GM18517 (cell line): ENCODE measurements at regions not wholly inside any gene's neighbourhood (a gene's known extent, or its start where the extent isn't known, plus 50 kb on each side); places are given as distances from the start of the nearest gene placed in this dataset.
"Not testable (repeated sequence)": the region's sequence is repeated elsewhere in the genome, so short reads cannot be mapped to it uniquely, and the experiment has no call there.

Experiments used
- ATAC-seq: cut with Tn5 transposase; IDR thresholded peaks from one replicate; pipeline ENCODE4 v1.9.1; 2021; ENCODE audit warnings: mild to moderate bottlenecking, moderate library complexity; ENCODE audit not compliant: unreplicated experiment

DNA sequence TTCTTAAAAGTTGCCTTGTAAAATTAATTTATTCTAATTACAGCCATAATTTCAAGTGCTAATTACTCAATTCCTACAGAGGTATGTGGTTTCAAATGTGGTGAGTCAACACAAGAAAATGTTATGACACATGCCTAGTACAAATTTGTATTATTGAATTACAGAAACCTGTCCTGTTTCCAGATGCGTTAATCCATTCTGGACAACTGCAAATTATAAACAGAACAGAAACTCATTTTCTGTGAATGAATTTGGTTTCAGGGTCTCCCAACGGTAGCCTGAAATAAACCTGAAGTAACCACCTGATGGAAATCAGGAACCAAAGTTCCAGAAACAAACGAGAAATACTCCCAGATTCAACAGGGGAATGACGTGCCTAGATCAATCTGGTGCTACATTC, 328.6 kb upstream of the F9 start:
- ATAC-seq: no peak

DNA sequence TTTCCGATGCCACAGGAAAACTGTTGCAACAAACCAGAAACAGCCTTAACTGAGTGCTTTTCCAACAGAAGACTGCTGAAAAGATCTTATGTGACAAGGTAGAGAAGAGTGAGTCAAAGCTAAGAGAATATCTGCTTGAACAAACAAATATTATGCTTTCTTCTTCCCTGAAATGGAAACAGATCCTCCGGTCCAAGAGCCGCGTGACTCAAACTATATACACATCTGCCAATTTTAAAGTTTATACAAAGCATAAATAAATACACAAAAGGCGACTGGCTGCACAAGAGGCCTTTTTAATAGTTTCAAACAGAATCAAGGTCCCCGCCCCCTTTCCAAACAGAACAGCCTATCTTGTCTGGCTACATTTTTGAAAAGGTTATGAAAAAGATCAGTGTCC, 329.7 kb upstream of the F9 start:
- ATAC-seq: no peak

DNA sequence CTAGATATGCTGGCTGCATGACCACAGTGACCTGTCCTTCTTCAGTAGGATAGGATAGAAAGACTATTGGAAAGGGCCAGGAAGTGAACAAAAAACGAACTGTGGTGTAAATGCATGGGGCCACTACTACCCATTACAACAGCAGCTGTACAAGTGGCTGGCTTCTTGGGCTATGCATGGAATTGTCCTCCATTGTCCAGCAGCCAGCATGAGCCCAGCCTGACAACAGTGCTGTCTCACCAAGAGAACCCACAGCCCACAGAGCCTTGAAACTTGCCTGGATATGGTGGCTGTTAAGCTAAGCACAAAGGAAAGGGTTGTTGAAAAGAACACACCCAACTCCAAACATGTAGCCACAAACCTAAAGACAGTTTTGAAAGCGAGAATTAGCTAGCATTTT, 330.2 kb upstream of the F9 start:
- ATAC-seq: no peak

DNA sequence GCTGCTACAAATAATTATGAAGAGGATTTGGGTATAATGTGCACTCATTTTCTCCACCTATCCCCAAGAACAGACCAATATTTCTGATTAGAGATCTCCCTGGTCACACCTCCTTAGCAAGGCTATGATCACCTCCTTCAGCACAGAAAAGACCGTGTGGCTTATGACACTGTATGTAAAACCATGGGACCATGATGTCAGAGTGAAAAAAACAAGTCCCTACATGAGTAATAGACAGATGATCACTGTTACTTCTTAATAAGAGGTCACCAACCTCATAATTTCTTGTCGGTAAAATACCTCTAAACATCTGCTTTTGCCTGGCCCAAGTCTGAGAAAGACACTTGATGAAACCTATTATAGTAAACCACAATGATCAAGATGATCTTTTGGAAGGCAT, 330.6 kb upstream of the F9 start:
- ATAC-seq: no peak

DNA sequence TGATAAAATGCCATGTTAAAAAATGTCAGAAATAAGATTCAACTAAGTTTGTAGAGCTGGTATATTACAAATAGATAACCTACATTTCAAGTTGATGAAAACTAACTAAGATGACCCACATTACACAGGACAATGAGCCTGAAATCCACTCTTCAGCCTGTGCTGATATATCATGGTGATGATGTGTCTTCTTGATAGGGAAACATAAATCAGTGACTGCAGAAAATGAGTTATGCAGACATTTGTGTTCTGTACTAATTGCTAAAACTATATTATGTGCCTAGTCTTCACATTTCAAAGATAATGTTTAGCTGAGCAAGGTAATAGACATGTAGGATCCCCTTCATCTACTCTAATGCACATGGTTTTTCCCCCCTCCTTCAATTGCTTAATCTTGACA, 331.6 kb upstream of the F9 start:
- ATAC-seq: no peak

GRCh38 chrX:139196890-139197289, 333.6 kb upstream of the F9 start:
- no peak for ATAC-seq

GRCh38 chrX:139194571-139195280, 335.8 kb upstream of the F9 start:
- ATAC-seq: no peak

- ATAC-seq: no peak
Measured at GRCh38 chrX:139192386-139192961, 338.1 kb upstream of the F9 start.

DNA sequence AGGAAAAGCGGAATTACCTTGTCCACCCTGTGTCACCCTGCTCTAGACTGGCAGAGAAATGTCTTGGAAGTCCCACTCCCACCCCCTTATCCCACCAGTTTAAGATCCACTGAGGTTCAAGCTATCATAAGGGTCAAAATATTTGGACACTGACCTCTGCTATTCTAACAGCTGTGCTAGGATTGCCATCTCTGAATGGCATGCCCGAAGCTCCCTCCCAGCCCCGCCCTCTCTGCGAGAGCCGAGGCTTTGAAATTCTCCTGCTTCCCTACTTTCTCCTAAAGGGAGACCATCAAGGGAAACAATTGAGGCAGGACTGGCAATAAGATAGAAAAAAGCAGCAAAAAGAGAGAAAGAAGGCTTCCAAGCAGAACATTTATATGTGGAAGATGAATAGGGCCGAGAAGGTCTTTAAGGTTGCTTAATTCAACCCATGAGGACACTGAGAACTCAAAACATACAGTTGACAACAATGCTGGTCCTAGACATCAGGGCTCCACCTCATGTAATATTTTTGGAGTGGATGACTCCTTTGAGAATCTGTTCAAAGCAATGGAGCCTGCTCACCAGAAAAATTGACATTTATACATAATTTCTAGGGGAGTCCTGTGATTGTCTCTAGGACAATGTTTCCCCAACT, 338.7 kb upstream of the F9 start:
- no peak for ATAC-seq

DNA sequence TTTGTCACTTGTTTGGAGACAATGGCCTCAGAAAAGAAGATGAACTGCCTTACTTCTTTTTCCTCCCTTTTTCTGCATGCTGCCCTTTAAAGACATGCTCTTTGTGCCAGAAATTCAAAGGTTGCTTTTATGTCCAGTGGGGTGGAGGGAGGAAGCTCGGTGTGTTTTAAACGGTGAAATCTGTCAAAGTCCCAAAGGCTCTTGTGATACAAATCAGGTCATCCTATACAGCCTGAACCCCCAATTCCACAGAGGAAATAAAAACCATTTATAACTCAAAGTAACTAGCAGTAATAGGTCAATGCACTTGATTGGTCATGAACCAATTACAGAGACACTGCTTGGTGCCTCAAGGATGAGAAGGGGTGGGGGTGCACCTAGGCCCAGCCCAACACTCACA, 339.3 kb upstream of the F9 start:
- ATAC-seq: no peak

DNA sequence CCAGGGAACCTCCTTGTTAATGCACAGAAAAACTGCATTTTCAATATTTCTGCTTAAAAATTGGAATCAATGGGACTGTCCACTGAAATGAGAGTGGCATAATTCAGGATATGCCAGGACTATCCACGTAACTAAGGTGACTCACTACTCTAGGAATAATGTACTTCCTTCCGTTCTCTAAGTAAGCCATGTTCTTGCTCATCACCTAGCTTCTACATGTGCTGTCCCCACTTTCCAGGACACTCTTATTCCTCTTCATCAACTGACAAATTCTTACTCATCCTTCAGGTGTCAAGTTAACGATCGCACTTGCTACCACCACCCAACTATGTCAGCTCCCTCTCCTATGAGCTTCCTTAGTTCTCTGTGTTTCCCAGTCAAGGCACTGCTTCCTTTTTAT, 342.8 kb upstream of the F9 start:
- ATAC-seq: no peak

DNA sequence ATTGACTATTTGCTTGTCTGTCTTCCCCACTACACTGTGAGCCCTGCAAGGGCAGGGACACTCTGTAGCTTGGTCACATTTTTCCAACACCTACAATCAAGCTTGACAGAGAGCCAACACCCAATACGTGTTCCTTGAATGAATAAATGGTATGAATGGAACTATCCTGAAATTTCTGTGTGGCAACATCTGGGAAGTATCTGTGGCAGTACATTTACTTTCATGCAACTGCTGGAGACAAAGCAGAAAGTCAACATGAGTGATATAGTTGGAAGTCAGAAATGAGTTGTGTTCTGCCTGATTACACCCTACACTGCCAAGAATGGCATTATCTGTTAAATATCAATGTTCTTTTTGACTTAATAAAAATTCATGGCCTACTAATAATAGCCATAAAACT, 343.5 kb upstream of the F9 start:
- no peak for ATAC-seq

- ATAC-seq: no peak
Measured at GRCh38 chrX:139179592-139179991, 350.9 kb upstream of the F9 start.

DNA sequence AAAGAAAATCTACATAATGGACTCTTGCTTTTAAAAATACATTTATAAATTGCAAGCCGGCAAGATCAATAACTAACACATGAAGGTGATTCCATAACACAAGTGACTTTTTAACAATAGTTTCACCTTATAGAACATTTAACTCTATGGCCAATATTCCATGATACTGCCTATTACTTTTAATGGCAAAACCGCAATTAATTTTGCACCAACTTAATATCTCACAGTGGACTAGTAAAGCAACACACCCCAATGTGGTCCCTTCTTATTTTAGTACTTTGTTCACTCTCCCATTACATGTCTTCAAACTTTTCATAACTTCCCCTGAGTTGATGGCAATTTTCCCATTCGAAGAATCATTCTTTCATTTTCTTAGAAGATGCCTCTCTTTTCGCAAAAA, 351.6 kb upstream of the F9 start:
- ATAC-seq: no peak

DNA sequence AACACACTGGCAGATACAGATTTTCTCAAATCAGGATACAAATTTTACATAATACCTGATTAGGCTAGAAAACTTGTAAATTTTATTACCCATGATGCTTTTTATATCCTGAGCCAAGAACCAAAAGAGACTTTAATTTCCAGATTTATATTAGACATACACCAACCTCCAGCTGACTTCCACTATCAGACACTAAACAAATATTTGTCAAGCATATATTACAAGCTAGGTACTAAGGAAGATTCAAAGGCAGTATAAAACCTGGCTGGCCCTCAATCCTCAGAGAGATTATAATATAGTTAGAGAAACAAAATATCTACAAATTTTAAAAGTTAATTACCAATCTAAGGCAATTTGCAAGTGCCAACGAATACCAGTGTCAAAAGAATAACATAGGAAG, 357.8 kb upstream of the F9 start:
- no peak for ATAC-seq

DNA sequence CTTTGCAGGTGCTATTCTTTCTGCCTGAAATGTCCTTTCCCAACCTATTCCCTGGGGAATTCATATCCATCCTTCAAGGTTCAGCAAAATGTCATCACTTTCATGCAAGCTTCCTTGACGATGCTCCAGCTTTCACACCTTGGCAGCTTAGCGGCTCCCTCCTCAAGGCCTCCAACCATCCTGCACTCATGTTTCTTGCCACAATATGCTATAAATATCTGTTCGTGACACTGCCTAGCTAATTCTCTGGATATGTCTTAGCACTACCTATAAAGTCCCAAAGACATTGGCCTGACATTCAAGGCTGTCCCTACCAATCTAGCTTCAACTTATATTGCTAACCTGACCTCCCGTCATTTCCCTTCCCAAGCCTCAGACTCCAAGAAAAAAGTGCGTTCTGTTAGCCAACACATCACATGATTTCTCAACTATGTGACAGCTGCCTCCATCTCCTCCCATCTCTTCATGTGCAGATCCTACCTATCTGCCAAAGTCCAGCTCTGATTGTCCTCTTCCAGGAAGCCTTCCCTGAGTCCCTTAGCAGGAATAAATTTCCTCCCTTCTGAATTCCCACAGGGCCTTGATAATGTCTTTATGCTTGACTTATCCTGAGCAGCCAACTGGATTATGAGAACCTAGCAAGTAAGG, 359.9 kb upstream of the F9 start:
- ATAC-seq: no peak

DNA sequence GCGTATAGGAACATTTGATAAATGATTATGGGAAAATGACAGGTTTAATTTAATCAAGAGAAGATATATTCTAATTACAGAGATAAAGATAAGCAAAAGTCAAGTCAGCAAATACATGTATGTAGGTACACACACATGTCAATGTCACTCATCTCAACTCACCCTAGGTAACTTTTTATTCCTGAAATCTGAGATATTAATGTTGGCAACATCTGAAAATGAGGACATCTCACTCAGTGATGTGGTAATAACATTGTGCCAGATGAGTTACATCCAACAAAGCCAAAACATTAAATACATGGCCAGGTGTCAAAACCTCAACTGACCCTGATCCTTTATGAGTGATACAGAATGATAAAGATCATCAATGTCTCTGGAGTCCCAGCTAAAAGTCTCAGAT, 363.3 kb upstream of the F9 start:
- no peak for ATAC-seq

DNA sequence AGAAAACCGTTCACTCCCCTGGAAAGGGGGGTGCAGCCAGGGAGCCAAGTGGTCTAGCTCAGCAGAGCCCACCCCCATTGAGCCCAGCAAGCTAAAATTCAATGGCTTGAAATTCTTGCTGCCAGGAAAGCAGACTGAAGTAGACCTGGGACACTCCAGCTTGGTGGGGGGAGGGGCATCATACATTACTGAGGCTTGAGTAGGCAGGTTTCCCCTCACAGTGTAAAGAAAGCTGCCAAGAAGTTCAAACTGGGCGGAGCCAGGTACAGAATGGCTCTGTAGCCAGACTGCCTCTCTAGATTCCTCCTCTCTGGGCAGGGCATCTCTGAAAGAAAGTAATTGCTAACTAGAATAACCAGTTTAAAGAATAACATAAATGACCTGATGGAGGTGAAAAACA, 372.3 kb upstream of the F9 start:
- ATAC-seq: no peak

- ATAC-seq: no peak
Measured at GRCh38 chrX:139156356-139156755, 374.2 kb upstream of the F9 start.

DNA sequence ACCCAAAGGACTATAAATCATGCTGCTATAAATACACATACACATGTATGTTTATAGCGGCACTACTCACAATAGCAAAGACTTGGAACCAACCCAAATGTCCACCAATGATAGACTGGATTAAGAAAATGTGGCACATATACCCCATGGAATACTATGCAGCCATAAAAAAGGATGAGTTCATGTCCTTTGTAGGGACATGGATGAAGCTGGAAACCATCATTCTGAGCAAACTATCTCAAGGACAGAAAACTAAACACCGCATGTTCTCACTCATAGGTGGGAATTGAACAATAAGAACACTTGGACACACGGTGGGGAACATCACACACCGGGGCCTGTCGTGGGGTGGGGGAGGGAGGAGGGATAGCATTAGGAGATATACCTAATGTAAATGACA, 383.9 kb upstream of the F9 start:
- ATAC-seq: not testable (repeated sequence)

- ATAC-seq: no peak
Measured at GRCh38 chrX:139141370-139141769, 389.2 kb upstream of the F9 start.

DNA sequence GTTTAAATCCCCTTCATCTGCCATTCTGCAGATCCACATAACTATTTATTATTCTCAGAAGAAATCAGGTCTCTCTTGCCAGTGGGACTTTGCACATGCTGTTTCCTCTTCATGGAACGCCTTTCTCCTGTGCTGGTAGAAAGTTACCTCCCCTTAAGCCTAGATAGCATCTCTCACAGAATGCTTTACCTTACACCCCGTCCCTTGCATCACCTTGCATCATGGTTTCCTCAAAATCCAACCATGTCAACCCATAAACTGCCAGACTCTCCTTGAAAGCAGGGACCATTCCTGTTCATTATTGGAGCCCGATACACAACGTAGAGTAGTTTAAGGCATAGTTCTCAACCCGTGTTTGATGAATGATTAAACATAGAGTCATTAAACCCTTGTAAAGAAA, 396.2 kb upstream of the F9 start:
- no peak for ATAC-seq
